GM21737 (cell line): ENCODE measurements at regions not wholly inside any gene's neighbourhood (a gene's known extent, or its start where the extent isn't known, plus 50 kb on each side); places are given as distances from the start of the nearest gene placed in this dataset.
"Not testable (repeated sequence)": the region's sequence is repeated elsewhere in the genome, so short reads cannot be mapped to it uniquely, and the experiment has no call there.

Experiments
- ATAC-seq: cut with Tn5 transposase; IDR thresholded peaks from one replicate; pipeline ENCODE4 v1.9.1; 2021; ENCODE audit warnings: mild to moderate bottlenecking, moderate library complexity; ENCODE audit not compliant: unreplicated experiment

DNA sequence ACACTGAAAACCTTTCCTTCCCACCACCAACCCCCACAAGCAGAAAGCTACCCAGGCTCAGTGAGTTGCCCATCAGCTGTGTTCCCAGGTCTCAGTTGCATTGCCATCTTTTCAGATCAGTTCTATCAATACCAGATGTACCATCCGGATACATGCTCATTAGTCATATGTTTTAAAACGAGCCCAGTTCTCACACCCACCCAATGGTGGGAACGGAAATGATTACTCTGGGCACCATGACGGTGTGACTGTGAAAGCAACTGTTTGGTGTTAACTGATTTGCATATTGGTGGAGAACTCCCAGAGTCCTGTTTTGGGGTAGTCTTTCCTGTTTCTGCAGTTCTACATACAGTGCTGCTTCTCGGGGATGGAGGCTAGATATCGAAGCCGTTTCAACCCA is 212.3 kb downstream of the TRIM36 start:
- peak; percentile 60 for ATAC-seq

GRCh38 chr5:114953565-114953964 is 216.1 kb downstream of the TRIM36 start:
- ATAC-seq, result no peak

- no peak for ATAC-seq
Measured at GRCh38 chr5:114952876-114953275, 216.8 kb downstream of the TRIM36 start.

- ATAC-seq, result no peak
Measured at GRCh38 chr5:114949756-114950155, 220.0 kb downstream of the TRIM36 start.

- ATAC-seq, result no peak
Measured at GRCh38 chr5:114948986-114949621, 220.6 kb downstream of the TRIM36 start.

- no peak for ATAC-seq
Measured at GRCh38 chr5:114948363-114948762, 221.3 kb downstream of the TRIM36 start.

- ATAC-seq, result no peak
Measured at GRCh38 chr5:114940709-114941108, 229.0 kb downstream of the TRIM36 start.

- ATAC-seq, result no peak
Measured at GRCh38 chr5:114935490-114935889, 234.2 kb downstream of the TRIM36 start.

GRCh38 chr5:114928644-114929462 is 240.9 kb downstream of the TRIM36 start:
- ATAC-seq, result no peak

DNA sequence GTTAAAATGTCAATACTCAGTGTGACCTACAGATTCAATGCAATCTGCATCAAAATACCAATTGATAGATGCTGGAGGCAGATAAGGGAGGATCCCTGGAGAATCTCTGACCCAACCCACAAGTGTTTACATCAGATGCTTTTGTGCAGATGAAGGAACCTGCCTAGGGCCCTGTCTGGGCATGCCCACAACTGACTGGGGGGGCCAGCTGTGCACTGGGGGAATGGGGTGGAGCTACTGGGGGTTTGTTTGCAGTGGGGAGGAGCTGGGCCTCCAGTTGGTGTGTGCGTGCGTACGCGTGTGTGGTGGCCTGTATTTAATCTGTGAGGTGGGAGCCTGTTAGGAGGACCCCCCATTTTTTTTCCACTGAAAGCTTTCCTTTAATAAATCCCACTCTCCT is 244.9 kb downstream of the TRIM36 start:
- ATAC-seq, result no peak

- ATAC-seq, result no peak
Measured at GRCh38 chr5:114912189-114912920, 257.4 kb downstream of the TRIM36 start.

DNA sequence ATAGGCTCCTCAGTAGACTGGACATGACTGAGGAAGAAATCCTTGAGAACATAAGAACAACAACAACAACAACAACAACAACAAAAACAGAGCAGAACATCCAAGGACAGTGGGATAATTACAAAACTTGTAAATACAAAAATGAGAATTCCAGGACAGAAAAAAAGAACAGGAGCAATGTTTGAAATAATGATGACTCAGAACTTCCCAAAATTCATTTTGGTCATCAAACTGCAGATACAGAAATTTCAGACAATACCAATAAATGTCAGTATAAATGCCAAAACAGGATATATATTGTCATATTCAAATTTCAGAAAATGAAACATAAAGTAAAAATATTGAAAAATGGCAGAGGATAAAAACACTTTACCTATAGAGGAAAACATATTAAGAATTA is 259.0 kb downstream of the TRIM36 start:
- no peak for ATAC-seq

- no peak for ATAC-seq
Measured at GRCh38 chr5:114909424-114909823, 260.3 kb downstream of the TRIM36 start.

- ATAC-seq, result no peak
Measured at GRCh38 chr5:114903767-114904166, 265.9 kb downstream of the TRIM36 start.

GRCh38 chr5:114898602-114899001 is 271.1 kb downstream of the TRIM36 start:
- ATAC-seq, result no peak

GRCh38 chr5:114883675-114884074 is 286.0 kb downstream of the TRIM36 start:
- no peak for ATAC-seq

DNA sequence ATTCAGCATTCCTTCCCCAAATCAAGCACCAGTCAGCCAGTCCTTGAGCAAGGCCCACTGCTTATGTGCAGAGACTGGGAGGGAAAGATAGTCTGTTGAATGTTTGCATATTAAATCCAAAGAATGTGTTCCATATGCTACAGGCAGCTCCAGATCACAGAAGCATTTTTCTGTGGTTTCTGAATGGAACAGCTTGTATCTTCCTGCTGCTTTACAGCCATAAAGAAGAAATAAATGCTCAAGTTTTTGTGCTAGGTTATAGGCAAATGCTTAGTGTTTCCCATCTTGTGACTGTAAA is 310.3 kb downstream of the TRIM36 start:
- no peak for ATAC-seq

DNA sequence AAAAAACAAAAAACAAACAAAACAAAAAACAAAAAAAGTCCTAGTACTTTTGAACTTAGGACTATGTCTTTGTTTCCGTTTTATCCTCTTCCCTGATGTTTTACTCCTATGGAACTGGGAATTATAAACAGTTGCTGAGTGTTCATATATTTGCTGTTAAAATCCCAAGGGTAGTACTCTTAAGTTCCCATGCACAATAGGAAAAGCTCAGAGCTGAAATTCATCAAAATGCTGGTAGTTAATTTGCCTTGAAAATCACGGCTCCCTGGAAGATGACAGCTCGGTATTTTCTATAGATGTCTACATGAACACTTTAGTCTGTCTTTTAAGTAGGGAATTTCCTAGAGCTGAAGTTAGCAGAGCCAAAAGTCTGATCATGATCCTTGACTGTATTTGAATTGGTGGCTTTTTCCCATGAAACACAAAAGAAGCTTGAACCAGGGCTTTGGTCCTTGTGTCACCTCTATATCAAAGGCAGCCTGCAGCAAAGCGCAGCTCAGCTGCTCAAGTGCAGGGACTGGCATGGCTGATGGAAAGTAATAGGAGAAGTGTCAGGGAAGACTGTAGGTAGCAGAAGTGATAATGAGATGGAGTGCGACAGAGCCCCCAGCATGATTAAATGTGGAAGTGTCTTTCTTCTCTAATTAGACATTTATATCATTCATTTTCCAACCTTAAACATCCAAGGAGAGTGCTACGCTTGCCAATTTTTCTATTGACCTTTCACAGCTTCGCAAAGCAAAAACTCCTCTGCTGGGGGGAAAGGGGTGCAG is 310.9 kb downstream of the TRIM36 start:
- no peak for ATAC-seq

- no peak for ATAC-seq
Measured at GRCh38 chr5:114857941-114858551, 311.7 kb downstream of the TRIM36 start.

- ATAC-seq, result not testable (repeated sequence)
Measured at GRCh38 chr5:114844711-114845110, 325.0 kb downstream of the TRIM36 start.

DNA sequence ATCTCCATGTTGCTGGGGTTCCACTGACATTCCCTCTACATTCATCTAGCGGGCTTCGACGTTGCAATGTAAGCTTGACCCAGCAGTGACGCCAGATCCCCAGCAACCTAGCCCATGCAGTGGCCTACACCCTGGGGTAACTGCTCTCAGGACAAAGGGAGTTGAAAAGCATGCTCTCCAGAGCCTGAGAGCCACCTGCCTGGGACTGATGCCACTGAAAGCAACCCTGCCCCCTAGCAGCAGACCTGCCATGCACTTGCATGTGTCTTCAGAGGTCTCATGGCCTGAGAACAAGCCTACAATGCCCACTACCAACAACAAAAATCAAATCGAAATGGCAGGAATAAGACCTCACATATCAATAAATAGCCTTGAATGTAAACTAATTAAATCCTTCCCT is 330.3 kb downstream of the TRIM36 start:
- no peak for ATAC-seq
